ENCODE measurements at regions not wholly inside any gene's neighbourhood (a gene's known extent, or its start where the extent isn't known, plus 50 kb on each side); places are given as distances from the start of the nearest gene placed in this dataset.

- TF ChIP-seq CTCF (IDR thresholded peaks at IDR 0.05) (no peak), POLR2AphosphoS5 (IDR thresholded peaks at IDR 0.05; ENCODE audit: low read depth, low read length) (no peak), TCF7L2 (IDR thresholded peaks at IDR 0.05; ENCODE audit: low read depth, low read length) (no peak), SIN3A (IDR thresholded peaks at IDR 0.05; ENCODE audit: borderline replicate concordance, insufficient read depth, low read depth, low read length) (no peak)
- TF ChIP-seq, protein P1, sequence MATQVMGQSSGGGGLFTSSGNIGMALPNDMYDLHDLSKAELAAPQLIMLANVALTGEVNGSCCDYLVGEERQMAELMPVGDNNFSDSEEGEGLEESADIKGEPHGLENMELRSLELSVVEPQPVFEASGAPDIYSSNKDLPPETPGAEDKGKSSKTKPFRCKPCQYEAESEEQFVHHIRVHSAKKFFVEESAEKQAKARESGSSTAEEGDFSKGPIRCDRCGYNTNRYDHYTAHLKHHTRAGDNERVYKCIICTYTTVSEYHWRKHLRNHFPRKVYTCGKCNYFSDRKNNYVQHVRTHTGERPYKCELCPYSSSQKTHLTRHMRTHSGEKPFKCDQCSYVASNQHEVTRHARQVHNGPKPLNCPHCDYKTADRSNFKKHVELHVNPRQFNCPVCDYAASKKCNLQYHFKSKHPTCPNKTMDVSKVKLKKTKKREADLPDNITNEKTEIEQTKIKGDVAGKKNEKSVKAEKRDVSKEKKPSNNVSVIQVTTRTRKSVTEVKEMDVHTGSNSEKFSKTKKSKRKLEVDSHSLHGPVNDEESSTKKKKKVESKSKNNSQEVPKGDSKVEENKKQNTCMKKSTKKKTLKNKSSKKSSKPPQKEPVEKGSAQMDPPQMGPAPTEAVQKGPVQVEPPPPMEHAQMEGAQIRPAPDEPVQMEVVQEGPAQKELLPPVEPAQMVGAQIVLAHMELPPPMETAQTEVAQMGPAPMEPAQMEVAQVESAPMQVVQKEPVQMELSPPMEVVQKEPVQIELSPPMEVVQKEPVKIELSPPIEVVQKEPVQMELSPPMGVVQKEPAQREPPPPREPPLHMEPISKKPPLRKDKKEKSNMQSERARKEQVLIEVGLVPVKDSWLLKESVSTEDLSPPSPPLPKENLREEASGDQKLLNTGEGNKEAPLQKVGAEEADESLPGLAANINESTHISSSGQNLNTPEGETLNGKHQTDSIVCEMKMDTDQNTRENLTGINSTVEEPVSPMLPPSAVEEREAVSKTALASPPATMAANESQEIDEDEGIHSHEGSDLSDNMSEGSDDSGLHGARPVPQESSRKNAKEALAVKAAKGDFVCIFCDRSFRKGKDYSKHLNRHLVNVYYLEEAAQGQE (IDR thresholded peaks at IDR 0.05; ENCODE audit: insufficient read depth in 1 of 2, low read depth in 2 of 2, low read length in 1 of 2): no peak
Observed at GRCh38 chr13:76777096-76777495, 109.1 kb downstream of the KCTD12 start.

Measured in Panc1 (cell line).